ENCODE measurements at regions not wholly inside any gene's neighbourhood (a gene's known extent, or its start where the extent isn't known, plus 50 kb on each side); places are given as distances from the start of the nearest gene placed in this dataset.
A peak's percentile ranks its signal among the peaks of the same experiment; 100 is the strongest.
"Not testable (repeated sequence)": the region's sequence is repeated elsewhere in the genome, so short reads cannot be mapped to it uniquely, and the experiment has no call there.

GRCh38 chr5:135110785-135111596 lies 77.0 kb upstream of the PITX1 start:
- no peak for DNase-seq

DNA sequence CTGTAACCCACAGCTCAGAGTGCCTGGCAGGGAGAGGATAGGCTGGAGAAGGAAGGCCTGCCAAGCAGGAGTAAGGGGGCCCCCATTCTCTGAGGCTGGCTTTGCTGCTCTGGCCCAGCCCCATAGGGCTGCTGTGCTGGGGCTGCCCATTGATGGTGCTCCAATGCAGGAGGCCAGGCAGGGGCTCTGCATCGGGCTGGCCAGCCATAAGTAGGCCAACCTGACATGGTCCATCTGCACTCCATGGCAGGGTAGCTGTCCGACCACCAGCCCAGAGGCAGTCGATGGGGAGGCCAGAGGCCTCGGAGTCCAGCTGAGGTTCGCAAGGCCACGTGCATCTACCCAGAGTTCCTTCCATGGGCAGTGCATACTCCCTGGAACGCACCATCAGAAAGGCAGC lies 75.0 kb upstream of the PITX1 start:
- no peak for DNase-seq

DNA sequence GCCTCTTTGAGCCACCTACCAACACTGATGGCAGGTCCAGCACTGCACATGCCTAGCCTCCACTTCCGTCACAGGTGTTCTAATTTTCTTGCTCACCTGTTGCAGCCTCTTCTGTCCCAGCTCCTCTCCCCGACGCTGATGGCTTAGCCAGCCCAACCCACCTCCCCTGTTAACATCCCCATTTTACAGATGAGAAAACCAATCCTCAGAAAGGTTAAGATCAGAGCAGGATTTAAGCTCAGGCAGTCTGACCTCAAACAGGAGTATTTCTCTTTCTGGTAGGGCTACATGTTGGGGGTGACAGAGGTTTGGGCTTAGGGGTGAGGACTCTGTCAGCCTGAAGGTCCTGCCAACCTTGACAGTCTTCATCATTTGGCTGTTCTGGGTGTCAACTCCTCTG lies 74.5 kb upstream of the PITX1 start:
- no peak for DNase-seq

- no peak for DNase-seq
These were observed 74.0 kb upstream of the PITX1 start for GRCh38 chr5:135107986-135108385.

DNA sequence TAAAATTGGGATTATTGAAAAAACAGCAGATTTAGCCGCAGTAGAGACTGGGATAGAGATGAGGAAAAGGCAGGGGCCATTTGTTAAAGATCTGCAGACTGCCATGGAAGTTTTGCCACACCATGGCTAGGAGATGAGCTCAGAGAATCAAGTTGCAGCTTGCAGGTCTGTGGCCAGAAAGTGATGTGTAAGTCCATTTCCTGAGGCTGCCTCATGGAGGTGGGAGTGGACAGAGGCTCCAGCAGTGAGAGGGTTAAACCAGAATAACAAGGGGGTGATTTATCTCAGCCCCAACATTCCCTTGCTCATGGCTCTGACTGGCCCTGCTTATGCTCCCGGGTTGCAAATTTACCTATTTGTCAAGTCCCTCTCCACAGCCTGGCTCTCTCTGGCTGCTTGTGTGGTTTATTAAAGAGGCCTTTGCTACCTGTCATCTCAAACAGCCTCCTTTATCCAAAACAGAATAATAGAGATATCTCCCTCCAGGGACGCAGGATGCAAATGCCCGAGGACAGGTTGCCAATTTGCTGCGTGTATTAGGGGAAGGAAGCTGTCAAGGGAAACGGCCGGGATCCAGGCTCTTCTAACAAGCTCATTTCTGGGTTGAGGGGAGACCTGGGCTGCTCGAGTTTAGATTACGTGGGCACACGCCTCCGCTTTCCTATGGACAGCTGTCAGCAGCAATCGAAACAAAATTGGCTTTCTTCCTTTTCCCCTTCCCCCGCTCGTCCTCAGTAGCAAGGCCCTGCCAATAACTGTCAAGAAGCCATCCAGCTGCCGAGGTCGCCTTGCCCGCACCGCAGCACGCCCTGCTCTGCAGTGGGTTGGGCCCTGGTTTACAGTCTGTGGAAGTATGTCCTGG lies 72.8 kb upstream of the PITX1 start:
- peak; percentile 11 for DNase-seq

GRCh38 chr5:135106136-135106535 lies 72.1 kb upstream of the PITX1 start:
- no peak for DNase-seq

GRCh38 chr5:135105105-135105484 lies 71.1 kb upstream of the PITX1 start:
- DNase-seq = no peak

DNA sequence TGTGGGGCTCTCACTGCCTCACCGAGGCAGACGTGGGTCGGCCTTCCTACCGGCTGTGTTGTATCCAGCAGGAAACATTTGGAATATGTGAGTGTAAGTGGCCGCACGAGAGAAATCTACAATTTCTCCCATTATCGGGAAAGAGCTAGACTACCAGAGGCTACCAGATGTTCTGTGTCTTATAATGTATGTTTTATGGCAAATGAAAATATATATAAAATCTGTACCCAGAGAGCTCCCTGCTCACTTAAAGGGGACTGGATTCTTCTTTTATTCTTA lies 69.5 kb upstream of the PITX1 start:
- no peak for DNase-seq

DNA sequence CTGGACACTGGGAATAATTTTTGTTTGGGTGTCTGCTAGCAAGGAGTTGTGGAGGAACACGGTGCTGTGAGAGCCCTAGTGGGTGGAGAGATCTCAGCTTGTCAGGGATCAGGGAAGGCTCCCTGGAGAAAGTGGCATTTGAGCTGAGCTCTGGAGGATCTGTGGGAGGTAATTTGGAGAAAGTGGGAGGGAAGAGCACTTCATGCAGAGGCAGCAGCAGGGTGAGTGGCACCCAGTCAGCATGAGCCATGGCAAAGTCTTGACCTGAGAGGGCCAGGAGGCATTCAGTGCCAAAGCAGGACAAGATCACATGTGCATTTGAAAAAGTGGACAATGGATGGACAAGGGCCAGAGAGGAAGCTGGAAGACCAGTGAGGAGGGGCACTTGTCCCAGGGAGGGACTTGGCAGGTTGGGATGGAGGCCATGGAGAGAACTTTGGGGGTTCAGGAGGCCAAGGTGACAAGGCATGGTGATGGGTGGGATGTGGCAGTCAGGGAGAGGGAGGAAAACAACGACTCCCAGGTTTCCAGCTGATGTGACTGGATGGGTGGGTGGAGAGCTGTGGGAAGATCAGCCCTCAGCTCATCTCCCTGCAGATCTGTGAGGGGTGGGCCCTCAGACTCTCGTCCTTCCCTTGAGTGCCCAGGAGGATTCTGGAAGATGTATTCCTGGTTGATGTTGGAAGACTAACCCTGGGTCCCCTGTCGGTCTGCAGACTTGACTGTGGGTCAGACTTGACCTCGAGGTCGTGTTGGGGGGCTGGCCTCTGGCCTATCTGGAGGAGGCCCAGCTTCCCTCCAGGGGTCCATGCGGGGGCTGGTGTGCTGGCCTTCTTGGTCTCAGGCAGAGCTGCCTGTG lies 68.9 kb upstream of the PITX1 start:
- DNase-seq = no peak

- no peak for DNase-seq
These were observed 66.4 kb upstream of the PITX1 start for GRCh38 chr5:135100431-135100830.

GRCh38 chr5:135100011-135100410 lies 66.0 kb upstream of the PITX1 start:
- no peak for DNase-seq

DNA sequence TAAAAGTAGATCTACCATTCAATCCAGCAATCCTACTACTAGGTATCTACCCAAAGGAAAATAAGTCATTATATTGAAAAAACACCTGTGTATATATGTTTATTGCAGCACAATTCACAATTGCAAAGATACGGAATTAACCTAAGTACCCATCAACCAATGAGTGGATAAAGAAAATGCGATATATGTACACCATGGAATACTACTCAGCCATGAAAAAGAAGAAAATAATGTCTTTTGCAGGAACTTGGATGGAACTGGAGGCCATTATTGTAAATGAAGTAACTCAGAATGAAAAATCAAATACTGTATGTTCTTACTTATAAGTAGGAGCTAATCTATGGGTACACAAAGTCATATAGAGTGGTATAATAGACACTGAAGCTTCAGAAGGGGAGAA lies 63.4 kb upstream of the PITX1 start:
- no peak for DNase-seq

- DNase-seq = no peak
These were observed 61.8 kb upstream of the PITX1 start for GRCh38 chr5:135095871-135096270.

DNA sequence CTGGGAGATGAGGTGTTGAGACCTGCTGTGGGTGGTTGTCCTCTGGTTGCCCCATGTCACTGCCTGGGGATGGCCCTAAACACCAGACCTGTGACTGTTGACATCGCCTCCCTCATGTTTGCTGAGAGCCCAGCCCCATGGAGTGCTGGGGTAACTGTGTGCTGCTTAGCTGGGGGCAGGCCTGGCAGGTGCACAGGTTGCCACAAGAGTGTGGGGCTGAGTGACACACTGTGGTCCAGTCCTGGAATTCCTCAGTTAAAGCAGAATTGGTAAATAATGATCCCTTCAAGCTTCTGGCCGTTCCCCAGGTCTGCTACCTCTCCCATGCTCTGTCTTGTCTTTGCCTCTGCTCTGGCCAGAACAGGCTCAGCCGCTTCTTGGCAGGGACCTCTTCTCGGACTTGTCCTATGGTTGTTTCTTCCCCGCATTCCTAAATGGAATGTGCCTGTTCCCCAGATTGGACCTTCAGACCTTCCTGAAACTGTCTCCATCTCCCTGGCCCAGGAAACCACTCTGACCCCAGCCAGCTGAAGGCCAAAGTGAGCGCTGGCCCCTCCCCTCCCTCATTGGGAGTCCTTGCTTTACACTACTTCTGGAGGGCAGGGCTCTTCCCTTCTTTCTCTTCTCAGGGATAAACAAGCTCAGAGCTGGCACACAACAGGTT lies 61.2 kb upstream of the PITX1 start:
- DNase-seq = no peak

DNA sequence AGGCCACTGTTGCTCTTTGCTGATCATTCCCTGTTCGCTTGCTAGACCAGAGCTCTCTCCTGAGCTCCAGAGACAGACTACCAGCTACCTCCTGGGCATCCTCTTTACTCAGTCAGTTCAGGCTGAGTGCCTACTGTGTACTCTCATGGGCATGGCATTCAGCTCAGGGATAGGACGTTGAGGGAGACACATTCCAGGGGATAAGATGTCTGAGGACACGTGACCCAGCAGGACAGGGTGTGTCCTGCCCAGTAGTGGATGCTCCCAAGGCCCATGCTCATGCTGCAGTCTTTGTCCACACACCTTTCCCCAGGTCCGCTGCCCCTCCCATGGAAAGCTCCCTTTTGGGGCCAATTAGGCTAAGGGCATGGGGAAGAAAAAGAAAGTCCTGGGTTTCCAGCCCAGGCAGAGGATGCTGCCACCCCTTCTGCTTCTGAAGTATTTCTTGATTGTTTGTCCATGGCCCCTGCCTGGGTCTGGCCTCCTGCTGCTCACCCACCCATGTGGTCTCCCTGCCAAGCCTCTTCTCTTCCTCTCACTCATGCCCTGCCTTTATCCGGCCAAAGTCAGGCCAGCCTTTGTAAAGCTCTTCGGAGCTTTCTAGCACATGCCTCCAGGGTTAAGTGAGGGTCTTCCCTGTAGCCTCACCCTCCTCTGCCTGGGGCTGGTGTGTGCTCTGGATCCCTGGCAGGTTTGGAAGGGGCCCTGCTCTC lies 60.5 kb upstream of the PITX1 start:
- no peak for DNase-seq

GRCh38 chr5:135093483-135093882 lies 59.5 kb upstream of the PITX1 start:
- DNase-seq = not testable (repeated sequence)

- DNase-seq = no peak
These were observed 58.4 kb upstream of the PITX1 start for GRCh38 chr5:135092476-135092875.

DNA sequence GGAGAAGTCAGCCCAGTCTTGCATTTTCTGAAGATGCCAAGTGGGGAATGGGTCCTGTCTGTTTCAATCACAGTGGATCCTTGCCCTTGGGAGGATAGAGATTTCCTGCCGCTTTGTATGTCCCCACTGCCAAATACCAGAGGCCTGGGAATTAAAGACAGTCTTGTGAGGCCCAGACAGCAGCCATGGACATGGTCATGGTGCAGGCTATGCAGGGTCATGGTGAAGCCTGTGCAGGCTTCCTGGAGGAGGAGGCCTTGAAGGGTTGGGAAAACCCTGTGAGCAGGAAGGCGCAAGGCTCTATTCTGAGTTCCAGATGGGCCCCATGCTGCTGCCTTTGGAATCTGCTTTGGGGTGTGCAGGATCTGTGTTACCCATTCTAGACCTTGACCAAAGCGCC lies 57.3 kb upstream of the PITX1 start:
- no peak for DNase-seq

DNA sequence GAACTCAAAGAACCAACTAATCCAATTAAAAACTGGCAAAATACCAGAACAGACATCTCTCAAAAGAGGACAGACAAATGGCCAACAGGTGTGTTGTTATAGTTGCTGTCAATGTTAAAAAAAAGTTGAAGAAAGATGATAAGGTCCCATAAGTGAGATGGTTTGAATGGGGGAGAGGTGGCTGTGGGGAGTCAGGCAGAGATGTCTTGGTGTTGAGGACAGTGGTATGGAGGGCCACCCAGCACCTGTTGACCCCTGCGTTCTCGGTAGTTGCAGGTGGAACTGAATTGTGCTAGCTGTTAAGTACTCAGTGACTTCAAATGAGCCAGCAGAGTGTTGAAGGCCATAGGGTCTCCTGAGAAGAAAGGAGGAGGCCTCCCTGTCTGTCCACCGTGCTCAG lies 55.9 kb upstream of the PITX1 start:
- no peak for DNase-seq

DNA sequence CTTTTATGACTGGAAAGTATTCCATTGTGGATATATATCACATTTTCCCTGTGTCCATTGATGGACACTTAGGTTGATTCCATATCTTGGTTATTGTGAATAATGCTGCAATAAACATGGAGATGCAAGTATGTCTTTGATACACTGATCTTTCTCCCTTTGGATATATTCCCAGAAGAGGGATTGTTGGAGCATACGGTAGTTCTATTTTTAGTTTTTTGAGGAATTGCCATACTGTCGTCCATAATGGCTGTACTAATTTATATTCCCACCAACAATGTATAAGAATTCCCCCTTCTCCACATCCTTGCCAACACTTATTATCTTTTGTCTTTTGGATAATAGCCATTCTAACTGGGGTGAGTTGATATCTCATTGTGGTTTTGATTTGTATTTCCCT lies 54.9 kb upstream of the PITX1 start:
- DNase-seq = no peak

DNA sequence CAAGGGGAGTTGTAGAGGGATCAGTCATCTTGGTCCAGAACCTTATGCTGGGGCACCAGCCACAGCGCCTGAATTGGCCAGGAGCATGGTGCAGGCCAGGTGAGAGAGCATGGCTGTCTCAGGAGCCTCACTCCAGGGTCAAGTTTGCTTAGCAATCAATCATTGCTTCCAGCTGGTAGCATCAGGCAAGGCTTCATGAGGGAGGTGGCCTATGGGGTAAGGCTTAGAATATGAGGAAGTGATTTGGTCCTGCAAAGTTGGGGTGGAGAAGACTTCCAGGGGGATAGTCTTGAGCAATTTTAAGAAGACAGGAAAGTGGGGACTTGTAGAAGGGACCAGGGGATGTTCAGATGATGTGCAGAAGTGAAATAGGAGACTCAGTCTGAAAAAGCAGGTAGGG lies 53.9 kb upstream of the PITX1 start:
- no peak for DNase-seq
